Activated CD4-positive, alpha-beta T cell treated with anti-CD3 and anti-CD28 coated beads, Interleukin-2, Interleukin-4, amounts not matched to agents 100 ng/mL and 50 ng/mL, durations not matched to agents 16 hours and 8 hours (primary cell): ENCODE measurements at regions not wholly inside any gene's neighbourhood (a gene's known extent, or its start where the extent isn't known, plus 50 kb on each side); places are given as distances from the start of the nearest gene placed in this dataset.

Source experiments
- DNase-seq: peaks from one replicate; pipeline ENCODE4 v3.0.0-alpha.2; 2020; ENCODE audit warnings: low spot score

- DNase-seq = no peak
Observed at GRCh38 chr1:227370533-227371254, 52.4 kb upstream of the CDC42BPA start.

GRCh38 chr1:227369102-227369760 is 50.9 kb upstream of the CDC42BPA start:
- DNase-seq = no peak
